ENCODE measurements at regions not wholly inside any gene's neighbourhood (a gene's known extent, or its start where the extent isn't known, plus 50 kb on each side); places are given as distances from the start of the nearest gene placed in this dataset.

DNA sequence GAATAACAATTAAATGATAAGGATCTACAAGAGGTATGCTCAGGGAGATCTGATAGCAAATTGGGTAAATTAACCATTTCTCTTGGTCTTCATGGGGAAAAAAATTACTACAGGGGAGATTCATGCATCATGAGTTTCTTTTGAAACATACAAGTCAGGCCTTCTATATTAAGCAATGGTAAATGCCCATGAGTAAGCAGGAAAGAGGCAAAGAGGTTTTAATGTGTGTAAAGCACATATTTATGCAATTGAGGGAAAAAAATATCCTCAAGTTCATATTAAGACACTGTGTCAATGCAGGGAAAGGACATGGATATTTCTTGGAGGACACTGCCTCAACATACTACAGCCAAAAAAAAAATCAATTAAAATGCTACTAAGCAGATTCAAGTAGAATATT is 73.4 kb upstream of the NR4A3 start:
- TF ChIP-seq, protein P1, sequence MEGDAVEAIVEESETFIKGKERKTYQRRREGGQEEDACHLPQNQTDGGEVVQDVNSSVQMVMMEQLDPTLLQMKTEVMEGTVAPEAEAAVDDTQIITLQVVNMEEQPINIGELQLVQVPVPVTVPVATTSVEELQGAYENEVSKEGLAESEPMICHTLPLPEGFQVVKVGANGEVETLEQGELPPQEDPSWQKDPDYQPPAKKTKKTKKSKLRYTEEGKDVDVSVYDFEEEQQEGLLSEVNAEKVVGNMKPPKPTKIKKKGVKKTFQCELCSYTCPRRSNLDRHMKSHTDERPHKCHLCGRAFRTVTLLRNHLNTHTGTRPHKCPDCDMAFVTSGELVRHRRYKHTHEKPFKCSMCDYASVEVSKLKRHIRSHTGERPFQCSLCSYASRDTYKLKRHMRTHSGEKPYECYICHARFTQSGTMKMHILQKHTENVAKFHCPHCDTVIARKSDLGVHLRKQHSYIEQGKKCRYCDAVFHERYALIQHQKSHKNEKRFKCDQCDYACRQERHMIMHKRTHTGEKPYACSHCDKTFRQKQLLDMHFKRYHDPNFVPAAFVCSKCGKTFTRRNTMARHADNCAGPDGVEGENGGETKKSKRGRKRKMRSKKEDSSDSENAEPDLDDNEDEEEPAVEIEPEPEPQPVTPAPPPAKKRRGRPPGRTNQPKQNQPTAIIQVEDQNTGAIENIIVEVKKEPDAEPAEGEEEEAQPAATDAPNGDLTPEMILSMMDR (IDR thresholded peaks at IDR 0.05) = no peak
- TF ChIP-seq POLR2A (IDR thresholded peaks at IDR 0.05) = no peak
- TF ChIP-seq POLR2AphosphoS5 (IDR thresholded peaks at IDR 0.05) = no peak
- TF ChIP-seq EP300 (IDR thresholded peaks at IDR 0.05) = no peak
